K562 (cell line): ENCODE measurements at regions not wholly inside any gene's neighbourhood (a gene's known extent, or its start where the extent isn't known, plus 50 kb on each side); places are given as distances from the start of the nearest gene placed in this dataset.
A peak's percentile ranks its signal among the peaks of the same experiment; 100 is the strongest.

Experiments used
- ATAC-seq: fragments of 200-7000 bp; cut with Tn5 transposase; 3 replicates; pipeline ENCODE4 v1.9.1; 2020; ENCODE audit warnings: moderate library complexity
- BruUV-seq: library from RNA; stranded (reverse); fragments of 400-500 nt; replicated peaks from 2 replicates; lab custom pipeline; 2021; lab: Mats Ljungman, UMichigan
- CTCF ChIA-PET: fragments of 300-600 bp; formaldehyde crosslinking; extraction: SDS; loops from one replicate; lab custom pipeline; 2021; ENCODE audit warnings: low intra/inter-chr PET ratio; lab: Yijun Ruan, JAX
- POLR2A ChIA-PET: fragments of 300-600, 350-650 bp; sonication (Branson Sonifier 250); formaldehyde crosslinking; extraction: SDS; loops from one replicate; lab custom pipeline; 2021; ENCODE audit warnings: antibody characterized with exemption, inconsistent platforms; lab: Yijun Ruan, JAX
- DNase-seq, 4 experiments: peaks; one replicate each; pipeline versions ENCODE4 v3.0.0 to v3.0.0-alpha.2; 2011 to 2018; ENCODE audit warnings: low spot score in 3 of 4, mixed read lengths in 3 of 4; ENCODE audit errors: extremely low read depth in 1 of 4
- FAIRE-seq: peaks from 2 replicates; lab custom pipeline; 2011; peaks lifted over from hg19 to GRCh38; lab: Jason Lieb, UNC
- H2AFZ ChIP-seq: 2 replicates; pipeline ENCODE4 v1.6.0; 2011; ENCODE audit warnings: low read depth, low read length, control low read depth, inconsistent platforms
- H3K27ac ChIP-seq: fragments of 200-600 bp; 3 replicates; pipeline ENCODE4 v1.8.0; 2011; ENCODE audit warnings: low read depth, mild to moderate bottlenecking, control low read depth, inconsistent platforms, low read length, moderate library complexity, mixed read lengths; ENCODE audit errors: extremely low read depth
- H3K27me3 ChIP-seq, 2 experiments: fragments of 300-600 bp in 1 of 2; 2 replicates in 1 of 2; 3 replicates in 1 of 2; pipeline versions ENCODE4 v1.6.0 to v1.8.0; 2011; ENCODE audit warnings: inconsistent platforms in 2 of 2, low read length in 2 of 2, mild to moderate bottlenecking in 1 of 2, mixed read lengths in 1 of 2, moderate library complexity in 1 of 2; ENCODE audit not compliant: control insufficient read depth in 2 of 2, insufficient read depth in 2 of 2
- H3K36me3 ChIP-seq: fragments of 300-600 bp; 3 replicates; pipeline ENCODE4 v1.8.0; 2011; ENCODE audit warnings: mild to moderate bottlenecking, low read length, inconsistent platforms; ENCODE audit not compliant: control insufficient read depth, insufficient read depth
- H3K4me1 ChIP-seq, 2 experiments: fragments of 200-600 bp in 1 of 2; replicated peaks in 1 of 2; 2 replicates in 1 of 2; 3 replicates in 1 of 2; pipeline versions ENCODE4 v1.5.1 to v1.8.0; 2011; ENCODE audit warnings: inconsistent platforms in 2 of 2, low read length in 2 of 2, mild to moderate bottlenecking in 1 of 2, mixed read lengths in 1 of 2, moderate library complexity in 1 of 2; ENCODE audit not compliant: control insufficient read depth in 2 of 2, insufficient read depth in 2 of 2
- H3K4me2 ChIP-seq: 2 replicates; pipeline ENCODE4 v1.6.1; 2011; ENCODE audit warnings: low read length, control low read depth, inconsistent platforms, mixed read lengths; ENCODE audit not compliant: insufficient read depth
- H3K4me3 ChIP-seq: fragments of 200-600 bp; sonication (generic), shearing (Covaris generic); 2 replicates; pipeline ENCODE4 v1.5.1; 2016; ENCODE audit warnings: control low read depth, inconsistent platforms
- H3K79me2 ChIP-seq: fragments of 200-600 bp; 3 replicates; pipeline ENCODE4 v1.8.0; 2011; ENCODE audit warnings: low read length, inconsistent platforms; ENCODE audit not compliant: control insufficient read depth, insufficient read depth
- H3K9ac ChIP-seq, 2 experiments: 2 replicates each; pipeline versions ENCODE4 v1.6.0 to v1.6.1; 2011; ENCODE audit warnings: low read depth in 2 of 2, low read length in 2 of 2, control low read depth in 1 of 2, inconsistent platforms in 1 of 2, mild to moderate bottlenecking in 1 of 2, mixed read lengths in 1 of 2; ENCODE audit not compliant: insufficient read depth in 1 of 2
- H3K9me1 ChIP-seq: one replicate; pipeline ENCODE4 v1.6.0; 2011; ENCODE audit warnings: inconsistent platforms, mild to moderate bottlenecking, low read length, moderate library complexity; ENCODE audit not compliant: control insufficient read depth, insufficient read depth
- H3K9me3 ChIP-seq: replicated peaks from 2 replicates; pipeline ENCODE4 v1.5.1; 2011; ENCODE audit warnings: low read depth, low read length, inconsistent platforms; ENCODE audit not compliant: control insufficient read depth, insufficient read depth
- H4K20me1 ChIP-seq: replicated peaks from 2 replicates; pipeline ENCODE4 v1.6.1; 2011; ENCODE audit warnings: low read length, inconsistent platforms, mixed read lengths; ENCODE audit not compliant: control insufficient read depth, insufficient read depth
- AFF4 ChIP-seq: sonication (generic); formaldehyde crosslinking; IDR thresholded peaks from 2 replicates; pipeline ENCODE4 v1.8.0; 2023; ENCODE audit warnings: mild to moderate bottlenecking, missing genetic modification reagents
- ARNT ChIP-seq, 2 experiments: fragments of 450-650 bp; IDR thresholded peaks; 2 replicates each; pipeline ENCODE4 v1.6.1; 2016; ENCODE audit warnings: mild to moderate bottlenecking in 1 of 2
- CBX1 ChIP-seq: sonication (generic); IDR thresholded peaks from 2 replicates; pipeline ENCODE4 v1.6.1; 2016; ENCODE audit warnings: antibody characterized with exemption, low read depth, mild to moderate bottlenecking
- CBX5 ChIP-seq: IDR thresholded peaks from 2 replicates; pipeline ENCODE4 v1.6.1; 2014; ENCODE audit warnings: low read depth, borderline replicate concordance
- CEBPG ChIP-seq, 3 experiments: fragments of 200-800 bp in 1 of 3; sonication (Bioruptor generic) in 1 of 3; sonication (generic) in 1 of 3; formaldehyde crosslinking in 1 of 3; IDR thresholded peaks in 2 of 3; conservative IDR thresholded peaks in 1 of 3; 2 replicates each; pipeline versions ENCODE4 v1.6.1 to v1.8.0; 2016 to 2022; ENCODE audit warnings: missing compliant biosample characterization in 2 of 3, missing genetic modification characterization in 2 of 3, mild to moderate bottlenecking in 1 of 3, missing genetic modification reagents in 1 of 3
- FOS ChIP-seq: IDR thresholded peaks from 3 replicates; pipeline ENCODE4 v1.6.1; 2011; ENCODE audit not compliant: insufficient read length; ENCODE audit errors: extremely low read depth
- HDAC8 ChIP-seq: fragments of 450-650 bp; IDR thresholded peaks from 2 replicates; pipeline ENCODE4 v1.6.1; 2016; ENCODE audit warnings: mild to moderate bottlenecking, missing genetic modification characterization, moderate library complexity, missing compliant biosample characterization
- JUN ChIP-seq, 2 experiments: sonication (generic) in 1 of 2; formaldehyde crosslinking in 1 of 2; IDR thresholded peaks; 2 replicates each; pipeline versions ENCODE4 v1.6.1 to v1.8.0; 2012 to 2022; ENCODE audit warnings: borderline replicate concordance in 2 of 2, mild to moderate bottlenecking in 2 of 2, improper control_type of control experiment in 1 of 2, low read depth in 1 of 2, low read length in 1 of 2, missing genetic modification reagents in 1 of 2
- MIER1 ChIP-seq: fragments of 450-650 bp; IDR thresholded peaks from 2 replicates; pipeline ENCODE4 v1.6.1; 2016; ENCODE audit warnings: antibody characterized with exemption, mild to moderate bottlenecking, low read depth
- SETDB1 ChIP-seq: IDR thresholded peaks from one replicate; pipeline ENCODE4 v1.6.1; 2012; ENCODE audit warnings: low read length, control low read depth, inconsistent platforms
- XRCC3 ChIP-seq: fragments of 450-650 bp; IDR thresholded peaks from 2 replicates; pipeline ENCODE4 v1.6.1; 2017; ENCODE audit warnings: mild to moderate bottlenecking, moderate library complexity
- ZBTB8A ChIP-seq: fragments of 450-650 bp; IDR thresholded peaks from 2 replicates; pipeline ENCODE4 v1.6.1; 2018; ENCODE audit warnings: mild to moderate bottlenecking, moderate library complexity; ENCODE audit not compliant: partially characterized antibody
- ZNF280B ChIP-seq: fragments of 250-450 bp; sonication (Bioruptor Pico); IDR thresholded peaks from 2 replicates; pipeline ENCODE4 v1.5.1; 2021; ENCODE audit warnings: mild to moderate bottlenecking
- ZNF561 ChIP-seq: fragments of 450-650 bp; formaldehyde crosslinking; conservative IDR thresholded peaks from 2 replicates; pipeline ENCODE4 v1.4.0; 2020; ENCODE audit warnings: mild to moderate bottlenecking, moderate library complexity
- WGBS: fragments of 100-300 bp; shearing (Covaris generic); methylation state at CpG from one replicate; pipeline ENCODE4 v1.1.6; 2016; ENCODE audit warnings: low coverage, mixed read lengths; ENCODE audit not compliant: insufficient coverage; ENCODE audit errors: missing lambda C conversion rate; 5-methylcytosine and 5-hydroxymethylcytosine counted together
- in situ Hi-C: fragments of 300-500 bp; cut with MboI; formaldehyde crosslinking; loops from 4 replicates; pipeline ENCODE4 v1.15.0; 2018; ENCODE audit warnings: inconsistent platforms, mixed read lengths
- intact Hi-C: fragments of 100-400 bp; cut with micrococcal nuclease; formaldehyde crosslinking; loops from 2 replicates; pipeline ENCODE4 v1.14.2; 2022
- TF ChIP-seq, protein P1 (sequence below): fragments of 450-650 bp; IDR thresholded peaks from 2 replicates; pipeline ENCODE4 v1.6.1; 2018; ENCODE audit warnings: mild to moderate bottlenecking, low read depth; ENCODE audit not compliant: partially characterized antibody

- no peak overlapping the region for H3K27ac ChIP-seq
- H3K4me3 ChIP-seq = no peak overlapping the region
- intact Hi-C loops (no loop called here), in situ Hi-C loops (no loop called here)
- no TSS peak for BruUV-seq
- FAIRE-seq (no peak), DNase-seq (no peak), ATAC-seq (no peak)
- H3K4me1 ChIP-seq = peaks cover 20 to 33% of the 10 kb centered on the region in 2 experiments
- H3K9me1 ChIP-seq = no peaks in the 10 kb centered on the region
- no peaks in the 10 kb centered on the region for H4K20me1 ChIP-seq
- H3K79me2 ChIP-seq = no peaks in the 10 kb centered on the region
- ChIA-PET POLR2A (no interaction called here), CTCF (no interaction called here)
- H3K36me3 ChIP-seq = no peaks in the 10 kb centered on the region
- H3K9me3 ChIP-seq = peaks cover 34% of the 10 kb centered on the region
- 72% methylated on average over 9 of the region's 9 CpGs for WGBS
- no peak overlapping the region for H2AFZ ChIP-seq
- no peak overlapping the region for H3K9ac ChIP-seq
- no peaks in the 10 kb centered on the region for H3K27me3 ChIP-seq
- H3K4me2 ChIP-seq = no peak overlapping the region
- TF ChIP-seq CEBPG (CRISPR knock-in tag; IDR thresholded peaks at IDR 0.05) (no peak), CEBPG (tag; conservative IDR thresholded peaks at IDR 0.05 in 1 of 2, IDR thresholded peaks at IDR 0.05 in 1 of 2) (no peak), CBX5 (peak; percentile 98), JUN (IDR thresholded peaks at IDR 0.05; ENCODE audit: borderline replicate concordance, low read depth, low read length) (0 out of 2 replicates have a peak, but pooled peaks have one; percentile 22), JUN (CRISPR knock-in tag; IDR thresholded peaks at IDR 0.05; ENCODE audit: borderline replicate concordance) (no peak), MIER1 (0 out of 2 replicates have a peak, but pooled peaks have one; percentile 32), SETDB1 (no peak), FOS (no peak), AFF4 (CRISPR knock-in tag) (no peak), ZNF280B (CRISPR knock-in tag) (peak; percentile 78; the same call in 1 of the 2 replicates), XRCC3 (peak; percentile 95; the same call in 1 of the 2 replicates), ARNT (IDR thresholded peaks at IDR 0.05) (peak in 1 of 2 experiments; percentile 60; a peak in 1 of 4 replicates), CBX1 (peak; percentile 84), HDAC8 (tag) (no peak), ZNF561 (CRISPR knock-in tag) (peak; percentile 93), ZBTB8A (no peak)
- TF ChIP-seq, protein P1, sequence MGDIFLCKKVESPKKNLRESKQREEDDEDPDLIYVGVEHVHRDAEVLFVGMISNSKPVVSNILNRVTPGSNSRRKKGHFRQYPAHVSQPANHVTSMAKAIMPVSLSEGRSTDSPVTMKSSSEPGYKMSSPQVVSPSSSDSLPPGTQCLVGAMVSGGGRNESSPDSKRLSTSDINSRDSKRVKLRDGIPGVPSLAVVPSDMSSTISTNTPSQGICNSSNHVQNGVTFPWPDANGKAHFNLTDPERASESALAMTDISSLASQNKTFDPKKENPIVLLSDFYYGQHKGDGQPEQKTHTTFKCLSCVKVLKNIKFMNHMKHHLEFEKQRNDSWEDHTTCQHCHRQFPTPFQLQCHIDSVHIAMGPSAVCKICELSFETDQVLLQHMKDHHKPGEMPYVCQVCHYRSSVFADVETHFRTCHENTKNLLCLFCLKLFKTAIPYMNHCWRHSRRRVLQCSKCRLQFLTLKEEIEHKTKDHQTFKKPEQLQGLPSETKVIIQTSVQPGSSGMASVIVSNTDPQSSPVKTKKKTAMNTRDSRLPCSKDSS = peak; percentile 100
Measured at GRCh38 chr12:32043928-32044549, 62.6 kb upstream of the BICD1 start.
